ENCODE measurements at regions not wholly inside any gene's neighbourhood (a gene's known extent, or its start where the extent isn't known, plus 50 kb on each side); places are given as distances from the start of the nearest gene placed in this dataset.

DNA sequence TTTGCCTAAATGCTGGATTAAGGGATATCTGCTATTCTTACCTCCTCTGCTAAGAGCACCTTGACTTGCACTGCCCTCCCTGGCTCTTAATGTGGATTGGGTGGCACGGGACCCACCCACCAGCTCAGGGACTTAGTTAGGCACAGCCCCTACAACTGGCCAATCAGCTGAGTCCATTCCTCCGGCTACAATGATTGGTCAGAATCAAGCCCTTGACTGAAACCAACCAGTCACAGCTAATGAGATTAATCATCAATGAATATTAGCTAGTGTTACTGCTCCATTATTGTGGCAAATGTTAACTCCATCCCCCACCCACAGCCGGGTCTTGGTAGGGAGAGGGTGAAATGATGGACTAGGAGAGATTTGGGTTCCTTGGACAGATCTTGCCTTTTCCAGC is 328.0 kb downstream of the MN1 start:
- TF ChIP-seq, protein P1, sequence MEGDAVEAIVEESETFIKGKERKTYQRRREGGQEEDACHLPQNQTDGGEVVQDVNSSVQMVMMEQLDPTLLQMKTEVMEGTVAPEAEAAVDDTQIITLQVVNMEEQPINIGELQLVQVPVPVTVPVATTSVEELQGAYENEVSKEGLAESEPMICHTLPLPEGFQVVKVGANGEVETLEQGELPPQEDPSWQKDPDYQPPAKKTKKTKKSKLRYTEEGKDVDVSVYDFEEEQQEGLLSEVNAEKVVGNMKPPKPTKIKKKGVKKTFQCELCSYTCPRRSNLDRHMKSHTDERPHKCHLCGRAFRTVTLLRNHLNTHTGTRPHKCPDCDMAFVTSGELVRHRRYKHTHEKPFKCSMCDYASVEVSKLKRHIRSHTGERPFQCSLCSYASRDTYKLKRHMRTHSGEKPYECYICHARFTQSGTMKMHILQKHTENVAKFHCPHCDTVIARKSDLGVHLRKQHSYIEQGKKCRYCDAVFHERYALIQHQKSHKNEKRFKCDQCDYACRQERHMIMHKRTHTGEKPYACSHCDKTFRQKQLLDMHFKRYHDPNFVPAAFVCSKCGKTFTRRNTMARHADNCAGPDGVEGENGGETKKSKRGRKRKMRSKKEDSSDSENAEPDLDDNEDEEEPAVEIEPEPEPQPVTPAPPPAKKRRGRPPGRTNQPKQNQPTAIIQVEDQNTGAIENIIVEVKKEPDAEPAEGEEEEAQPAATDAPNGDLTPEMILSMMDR (IDR thresholded peaks at IDR 0.05), result no peak
- no peak for TF ChIP-seq POLR2AphosphoS5 (IDR thresholded peaks at IDR 0.05; ENCODE audit: insufficient read depth in 1 of 2, low read depth in 1 of 2)
- TF ChIP-seq POLR2A (IDR thresholded peaks at IDR 0.05), result no peak

All from vagina (tissue), 2 donors.